Thoracic aorta (tissue), 2 donors: ENCODE measurements at regions not wholly inside any gene's neighbourhood (a gene's known extent, or its start where the extent isn't known, plus 50 kb on each side); places are given as distances from the start of the nearest gene placed in this dataset.

Source experiments
- ATAC-seq: fragments of 150-250 bp; one replicate; pipeline ENCODE4 v1.8.0; 2017; ENCODE audit warnings: low read depth; ENCODE audit not compliant: insufficient number of reproducible peaks, low FRiP score
- DNase-seq: peaks from one replicate; pipeline ENCODE4 v3.0.0-alpha.2; 2020; ENCODE audit warnings: low spot score
- H3K27ac ChIP-seq, 2 donors: fragments of 200-600 bp; sonication (generic); 1 replicate in 1 of 2; 2 replicates in 1 of 2; pipeline ENCODE4 v1.5.1; 2016; ENCODE audit warnings: mild to moderate bottlenecking in 2 of 2, moderate library complexity in 2 of 2
- H3K27me3 ChIP-seq: fragments of 200-600 bp; sonication (generic); replicated peaks from 2 replicates; pipeline ENCODE4 v1.6.0; 2016; ENCODE audit warnings: mild to moderate bottlenecking; ENCODE audit not compliant: insufficient read depth
- H3K36me3 ChIP-seq: fragments of 200-600 bp; sonication (generic); one replicate; pipeline ENCODE4 v1.5.1; 2016
- H3K4me1 ChIP-seq, 2 donors: fragments of 200-600 bp; sonication (generic); 1 replicate in 1 of 2; 2 replicates in 1 of 2; pipeline versions ENCODE4 v1.5.1 to v1.6.0; 2016; ENCODE audit warnings: low read depth in 2 of 2, mild to moderate bottlenecking in 1 of 2; ENCODE audit not compliant: control insufficient read depth in 1 of 2
- H3K4me3 ChIP-seq: fragments of 200-600 bp; sonication (generic); 2 replicates; pipeline ENCODE4 v1.5.1; 2016; ENCODE audit warnings: mild to moderate bottlenecking
- H3K9me3 ChIP-seq: fragments of 200-600 bp; sonication (generic); 2 replicates; pipeline ENCODE4 v1.5.1; 2016
- TF ChIP-seq, protein P1 (sequence below): fragments of 200-600 bp; sonication (generic); IDR thresholded peaks from one replicate; pipeline ENCODE4 v1.5.1; 2019; ENCODE audit warnings: antibody characterized with exemption

DNA sequence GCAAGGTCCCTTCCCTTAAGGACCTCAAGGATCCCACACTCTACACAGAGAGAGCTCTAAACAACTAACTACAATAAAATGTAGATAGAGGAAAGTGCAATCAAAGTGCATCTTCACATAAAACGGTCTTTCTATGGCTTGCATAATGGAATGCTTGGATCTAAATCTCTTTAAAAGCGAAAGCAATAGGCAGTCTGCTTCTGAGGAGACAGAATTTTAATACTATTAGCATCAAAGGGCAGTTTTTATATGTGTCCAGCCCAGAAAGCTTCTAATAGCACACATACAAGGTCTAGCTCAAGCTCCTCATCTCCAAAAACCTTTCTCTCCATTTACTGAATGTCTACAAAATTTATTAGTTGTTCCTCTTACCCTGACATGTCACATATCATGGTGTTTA lies 101.5 kb upstream of the C1GALT1 start:
- no peak for DNase-seq
- Histone ChIP-seq H3K4me1 (no peaks in the 10 kb centered on the region), H3K4me3 (no peak overlapping the region), H3K36me3 (no peaks in the 10 kb centered on the region), H3K27me3 (no peaks in the 10 kb centered on the region), H3K9me3 (no peaks in the 10 kb centered on the region), H3K27ac (no peak overlapping the region)
- TF ChIP-seq, protein P1, sequence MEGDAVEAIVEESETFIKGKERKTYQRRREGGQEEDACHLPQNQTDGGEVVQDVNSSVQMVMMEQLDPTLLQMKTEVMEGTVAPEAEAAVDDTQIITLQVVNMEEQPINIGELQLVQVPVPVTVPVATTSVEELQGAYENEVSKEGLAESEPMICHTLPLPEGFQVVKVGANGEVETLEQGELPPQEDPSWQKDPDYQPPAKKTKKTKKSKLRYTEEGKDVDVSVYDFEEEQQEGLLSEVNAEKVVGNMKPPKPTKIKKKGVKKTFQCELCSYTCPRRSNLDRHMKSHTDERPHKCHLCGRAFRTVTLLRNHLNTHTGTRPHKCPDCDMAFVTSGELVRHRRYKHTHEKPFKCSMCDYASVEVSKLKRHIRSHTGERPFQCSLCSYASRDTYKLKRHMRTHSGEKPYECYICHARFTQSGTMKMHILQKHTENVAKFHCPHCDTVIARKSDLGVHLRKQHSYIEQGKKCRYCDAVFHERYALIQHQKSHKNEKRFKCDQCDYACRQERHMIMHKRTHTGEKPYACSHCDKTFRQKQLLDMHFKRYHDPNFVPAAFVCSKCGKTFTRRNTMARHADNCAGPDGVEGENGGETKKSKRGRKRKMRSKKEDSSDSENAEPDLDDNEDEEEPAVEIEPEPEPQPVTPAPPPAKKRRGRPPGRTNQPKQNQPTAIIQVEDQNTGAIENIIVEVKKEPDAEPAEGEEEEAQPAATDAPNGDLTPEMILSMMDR = no peak
- ATAC-seq = no peak

DNA sequence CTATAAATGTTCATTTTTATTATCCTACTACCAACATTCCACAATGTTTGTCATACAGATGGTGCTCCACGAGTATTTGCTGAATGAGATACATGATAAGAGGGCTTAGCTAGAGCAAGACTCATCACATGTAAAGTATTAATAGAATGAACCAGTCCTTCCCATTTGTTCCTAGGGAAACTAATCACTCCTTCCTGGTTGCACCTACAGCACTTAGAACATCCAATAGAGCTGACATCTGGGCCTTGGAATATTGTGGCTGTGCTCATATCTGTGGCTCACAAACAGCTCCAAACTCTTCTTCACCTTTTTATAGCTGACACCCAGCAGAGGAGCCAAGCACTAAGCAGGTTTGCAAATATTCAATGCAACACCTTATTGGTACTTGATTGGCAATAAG lies 91.9 kb upstream of the C1GALT1 start:
- TF ChIP-seq, protein P1 = no peak
- Histone ChIP-seq H3K4me3 (no peak overlapping the region), H3K4me1 (no peaks in the 10 kb centered on the region), H3K27me3 (no peaks in the 10 kb centered on the region), H3K9me3 (no peaks in the 10 kb centered on the region), H3K36me3 (no peaks in the 10 kb centered on the region), H3K27ac (no peak overlapping the region)
- no peak for DNase-seq
- ATAC-seq = no peak

DNA sequence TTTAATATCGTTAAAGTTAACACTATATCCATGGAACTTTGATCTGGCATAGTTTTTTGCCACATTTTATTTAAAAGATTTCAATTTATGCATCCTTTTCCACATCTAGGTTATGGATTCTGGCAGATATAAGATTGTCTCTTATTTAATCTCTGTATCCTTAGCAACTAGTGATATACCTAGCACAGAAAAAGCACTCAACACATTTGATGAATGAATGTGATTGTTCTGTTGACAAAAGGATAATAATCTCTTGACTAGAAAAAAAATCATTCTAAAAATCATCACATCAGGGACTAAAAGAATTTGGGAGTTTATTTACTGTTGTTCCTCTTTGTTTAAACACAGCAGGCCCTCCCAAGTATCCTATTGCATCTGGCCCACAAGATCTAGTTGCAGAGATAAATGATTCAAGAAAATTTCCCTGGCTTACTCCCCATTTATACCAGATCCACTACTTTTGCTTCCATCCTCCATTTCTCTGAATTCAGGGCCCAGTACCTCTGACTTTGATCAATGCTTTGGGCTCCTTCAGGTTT lies 84.0 kb upstream of the C1GALT1 start:
- no peak for DNase-seq
- no peaks in the 10 kb centered on the region for H3K36me3 ChIP-seq

DNA sequence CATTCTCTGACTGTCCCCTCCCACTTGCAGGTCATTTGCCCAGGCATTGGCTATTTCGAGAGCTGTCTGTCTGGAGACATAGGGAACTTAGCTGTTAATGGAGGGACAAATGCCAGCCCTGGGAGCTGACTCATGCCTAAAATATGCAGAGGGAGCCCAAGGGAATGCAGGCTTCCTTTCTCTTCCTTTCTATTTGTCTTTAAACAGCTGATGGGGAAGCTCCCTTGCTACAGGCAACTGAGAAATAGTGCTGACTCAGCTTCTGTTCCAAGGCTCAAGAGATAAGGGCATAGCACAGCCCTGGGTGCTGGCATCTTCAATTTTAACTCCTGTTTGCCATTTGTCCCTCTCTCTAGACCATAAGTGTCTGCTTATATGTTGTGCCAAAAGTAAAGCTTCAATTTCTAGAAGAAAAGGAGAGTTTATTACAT lies 82.7 kb upstream of the C1GALT1 start:
- peaks cover 0 to 12% of the 10 kb centered on the region in 2 donors for H3K4me1 ChIP-seq
- H3K36me3 ChIP-seq = no peaks in the 10 kb centered on the region
- H3K27me3 ChIP-seq = no peaks in the 10 kb centered on the region
- no peak overlapping the region for H3K4me3 ChIP-seq
- TF ChIP-seq, protein P1 = no peak
- no peak overlapping the region for H3K27ac ChIP-seq
- DNase-seq (peak; percentile 9), ATAC-seq (peak; percentile 43)
- no peaks in the 10 kb centered on the region for H3K9me3 ChIP-seq

More for the DNA sequence above, 84.0 kb upstream of the C1GALT1 start:
- no peaks in the 10 kb centered on the region for H3K27me3 ChIP-seq
- peaks cover 0 to 12% of the 10 kb centered on the region in 2 donors for H3K4me1 ChIP-seq
- ATAC-seq = no peak
- no peak overlapping the region for H3K4me3 ChIP-seq
- TF ChIP-seq, protein P1 = no peak
- H3K9me3 ChIP-seq = no peaks in the 10 kb centered on the region
- H3K27ac ChIP-seq = no peak overlapping the region

DNA sequence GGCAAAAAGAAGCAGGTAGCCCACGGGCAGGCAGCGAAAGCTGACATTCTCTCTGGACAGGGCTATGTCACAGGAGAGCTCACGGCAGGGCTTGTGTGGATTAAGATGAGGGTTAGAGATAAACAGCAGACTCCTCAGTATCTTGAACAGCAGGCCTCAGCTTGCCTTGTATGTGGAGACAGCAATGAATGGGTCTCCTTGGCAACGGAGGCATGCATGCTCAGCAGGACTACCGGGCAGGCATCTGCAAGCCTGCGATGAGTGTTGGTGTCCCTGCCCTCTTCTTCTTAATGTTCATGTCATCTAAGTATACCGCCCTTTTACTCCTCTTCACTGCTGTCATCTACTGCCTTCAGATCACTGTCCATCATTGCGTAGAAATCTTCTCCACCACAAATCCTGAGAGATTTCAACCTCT lies 81.9 kb upstream of the C1GALT1 start:
- no peaks in the 10 kb centered on the region for H3K27me3 ChIP-seq
- TF ChIP-seq, protein P1 = no peak
- no peak overlapping the region for H3K27ac ChIP-seq
- no peaks in the 10 kb centered on the region for H3K36me3 ChIP-seq
- H3K9me3 ChIP-seq = no peaks in the 10 kb centered on the region
- H3K4me3 ChIP-seq = no peak overlapping the region
- DNase-seq = no peak
- ATAC-seq = no peak
- peaks cover 0 to 12% of the 10 kb centered on the region in 2 donors for H3K4me1 ChIP-seq
